ENCODE measurements at regions not wholly inside any gene's neighbourhood (a gene's known extent, or its start where the extent isn't known, plus 50 kb on each side); places are given as distances from the start of the nearest gene placed in this dataset.

GRCh38 chr12:17528394-17528793, 561.6 kb downstream of the RERGL start:
- peak; percentile 7 to 21 for DNase-seq

DNA sequence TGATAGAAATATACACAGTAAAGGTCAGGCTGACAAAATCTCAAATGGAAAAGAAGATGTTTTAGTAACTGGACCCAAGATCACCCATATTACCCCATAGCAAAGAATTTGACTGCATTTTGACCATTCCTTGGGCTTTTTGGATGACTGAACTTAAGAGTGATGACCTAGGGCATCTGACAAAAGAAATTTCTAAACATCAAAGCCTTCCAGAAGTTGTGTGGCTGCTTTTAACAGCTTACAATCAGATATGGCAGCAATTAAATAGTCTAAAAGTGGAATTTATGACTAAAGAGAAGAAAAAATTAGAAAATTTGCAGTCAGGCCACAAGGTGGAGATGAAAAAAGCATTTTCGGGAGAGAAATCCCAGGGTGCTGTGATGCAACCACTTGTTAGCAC, 563.0 kb downstream of the RERGL start:
- no peak for DNase-seq

GRCh38 chr12:17511369-17511768, 578.6 kb downstream of the RERGL start:
- peak; percentile 29 to 42 for DNase-seq

DNA sequence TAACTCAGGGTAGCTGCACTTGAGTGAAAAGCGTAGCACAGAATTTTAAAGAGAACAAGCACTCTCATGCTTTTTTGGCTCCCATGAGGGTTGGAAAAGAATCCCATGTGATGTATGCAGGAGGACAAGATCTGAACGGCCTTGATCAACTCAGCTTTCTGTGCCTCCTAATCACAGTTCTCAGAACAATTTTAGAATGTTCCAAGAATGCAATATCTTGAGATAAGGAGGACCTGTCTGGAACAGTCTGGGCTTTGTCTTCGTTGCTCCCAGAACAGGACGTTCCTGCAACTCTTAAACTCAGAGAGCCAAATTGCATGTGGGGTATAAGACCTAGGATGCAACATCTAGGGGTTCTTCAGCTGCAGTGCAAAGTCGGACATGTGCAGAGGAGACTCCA, 582.7 kb downstream of the RERGL start:
- DNase-seq, result no peak

DNA sequence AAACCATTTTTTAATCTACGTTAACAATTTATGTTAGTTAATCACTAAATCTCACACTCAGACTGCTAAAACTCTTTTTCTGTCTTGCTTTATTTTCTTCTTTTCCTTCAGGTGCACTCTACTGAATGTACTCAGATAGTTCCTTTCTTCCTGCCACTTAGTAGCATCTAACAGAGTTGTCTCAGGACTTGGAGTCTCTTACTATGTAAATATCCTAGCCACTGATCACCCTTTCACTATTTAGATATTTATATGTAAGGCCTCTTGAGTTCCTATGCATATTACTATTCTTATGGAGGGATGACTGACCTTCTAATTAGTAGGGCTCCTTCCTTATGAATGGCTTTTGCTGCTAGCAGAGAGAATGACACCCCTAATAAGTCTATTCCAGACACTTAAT, 586.3 kb downstream of the RERGL start:
- DNase-seq, result no peak

- DNase-seq, result no peak
Observed at GRCh38 chr12:17489452-17489851, 600.5 kb downstream of the RERGL start.

- DNase-seq, result no peak
Observed at GRCh38 chr12:17478908-17479673, 610.9 kb downstream of the RERGL start.

DNA sequence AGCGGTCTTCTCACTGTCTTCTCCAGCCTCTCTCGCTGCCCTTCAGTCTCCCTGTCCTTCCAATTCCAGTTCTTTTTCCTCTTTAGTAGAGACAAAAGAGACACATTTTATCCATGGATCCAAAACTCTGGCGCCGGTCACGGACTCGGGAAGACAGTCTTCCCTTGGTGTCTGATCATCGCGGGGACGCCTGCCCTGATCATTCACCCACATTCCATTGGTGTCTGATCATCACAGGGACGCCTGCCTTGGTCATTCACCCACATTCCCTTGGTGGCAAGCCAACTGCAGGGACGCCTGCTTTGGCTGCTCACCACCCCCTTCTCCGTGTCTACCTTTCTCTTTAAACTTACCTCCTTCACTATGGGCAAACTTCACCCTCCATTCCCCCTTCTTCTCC, 619.5 kb downstream of the RERGL start:
- no peak for DNase-seq

DNA sequence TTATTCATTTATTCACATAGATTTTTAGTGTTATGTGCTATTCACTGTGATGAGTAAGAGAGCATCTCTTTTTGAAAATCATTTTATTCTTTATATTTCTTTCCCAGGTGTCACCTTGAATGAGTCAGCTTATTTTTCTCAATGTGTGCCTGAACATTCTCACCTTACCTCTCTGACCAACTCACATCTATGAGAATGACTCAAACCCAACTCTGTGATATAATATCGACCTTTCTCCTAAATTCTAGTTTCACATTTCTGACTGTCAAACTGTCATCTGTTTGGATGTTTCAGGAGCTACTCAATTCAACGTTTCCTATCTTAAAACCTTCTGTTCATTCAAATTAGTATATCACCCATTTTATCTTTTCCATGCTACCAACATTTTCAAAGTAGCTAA, 630.8 kb downstream of the RERGL start:
- DNase-seq, result no peak

DNA sequence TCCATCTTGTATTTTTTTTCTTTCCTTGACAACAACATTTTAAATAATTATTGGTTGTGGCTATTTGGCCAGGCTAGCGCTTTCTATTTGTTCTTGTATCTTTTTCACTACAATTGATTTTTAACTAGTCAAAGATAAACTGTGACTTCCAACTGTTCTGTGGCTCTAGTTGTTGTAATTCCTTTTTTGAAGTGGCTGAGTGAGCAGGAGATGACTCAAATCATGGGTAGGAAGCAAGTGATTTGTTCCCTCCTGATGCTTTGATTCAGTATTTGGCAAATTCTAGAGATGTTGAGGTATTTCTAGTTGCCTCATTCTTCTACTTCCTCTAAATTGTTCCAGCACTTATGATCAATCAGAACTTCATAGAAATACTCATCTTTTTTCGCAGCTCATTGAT, 633.5 kb downstream of the RERGL start:
- no peak for DNase-seq

DNA sequence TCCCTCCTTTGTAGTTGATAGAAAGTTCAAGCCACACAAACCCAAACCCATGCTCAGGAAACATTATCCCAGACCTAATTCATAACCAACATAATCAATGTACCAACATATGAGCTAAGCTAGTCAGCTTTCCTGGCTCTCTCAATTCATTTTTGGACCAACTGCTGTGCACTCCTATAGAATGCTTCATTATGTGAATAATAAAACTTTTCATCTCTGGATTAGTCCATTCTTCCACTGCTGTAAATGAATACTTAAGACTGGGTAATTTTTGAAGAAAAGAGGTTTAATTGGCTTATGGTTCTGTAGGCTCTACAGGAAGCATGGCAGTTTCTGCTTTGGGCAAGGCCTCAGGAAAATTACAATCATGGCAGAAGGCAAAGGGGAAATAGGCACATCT, 651.9 kb downstream of the RERGL start:
- DNase-seq, result no peak

- no peak for DNase-seq
Observed at GRCh38 chr12:17416748-17417147, 673.2 kb downstream of the RERGL start.

DNA sequence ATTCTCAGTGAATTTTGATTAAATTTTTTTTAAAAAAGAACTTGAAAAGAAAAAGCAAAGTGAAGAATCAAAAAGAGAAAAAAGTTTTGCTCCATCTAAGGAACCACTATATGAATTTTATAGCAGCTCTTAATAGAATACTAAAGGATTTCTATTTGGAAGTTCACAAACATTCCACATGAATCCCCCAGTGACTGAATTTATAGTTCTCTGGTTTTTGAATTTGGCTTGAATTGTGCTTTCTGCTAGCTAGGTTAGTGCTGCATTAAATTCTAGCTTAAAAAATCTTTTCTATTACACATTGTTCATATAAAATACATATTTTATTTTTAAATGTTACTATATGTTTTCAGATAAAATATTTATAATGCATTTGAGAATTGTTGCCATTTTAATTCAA, 675.4 kb downstream of the RERGL start:
- DNase-seq, result no peak

GRCh38 chr12:17411662-17412061, 678.3 kb downstream of the RERGL start:
- DNase-seq, result no peak

- DNase-seq, result no peak
Observed at GRCh38 chr12:17388679-17389078, 701.3 kb downstream of the RERGL start.

DNA sequence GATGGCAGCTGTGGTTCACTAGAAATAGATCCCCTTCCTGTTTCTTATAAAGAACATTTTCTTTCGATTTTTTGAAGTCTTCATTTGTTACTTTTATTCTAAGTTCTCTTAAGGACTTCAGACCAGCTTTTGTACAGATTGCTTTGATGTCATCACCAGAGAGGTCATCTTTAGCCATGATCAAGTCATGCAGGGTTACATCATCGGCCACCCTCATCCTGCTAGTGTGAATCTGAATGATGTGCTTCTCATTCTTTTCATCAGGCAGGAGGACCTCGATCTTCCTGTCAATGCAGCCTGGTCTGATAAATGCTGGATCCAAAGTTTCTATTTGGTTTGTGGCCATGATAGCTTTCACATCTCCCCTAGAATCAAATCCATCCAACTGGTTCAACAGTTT, 706.7 kb downstream of the RERGL start:
- DNase-seq, result no peak

DNA sequence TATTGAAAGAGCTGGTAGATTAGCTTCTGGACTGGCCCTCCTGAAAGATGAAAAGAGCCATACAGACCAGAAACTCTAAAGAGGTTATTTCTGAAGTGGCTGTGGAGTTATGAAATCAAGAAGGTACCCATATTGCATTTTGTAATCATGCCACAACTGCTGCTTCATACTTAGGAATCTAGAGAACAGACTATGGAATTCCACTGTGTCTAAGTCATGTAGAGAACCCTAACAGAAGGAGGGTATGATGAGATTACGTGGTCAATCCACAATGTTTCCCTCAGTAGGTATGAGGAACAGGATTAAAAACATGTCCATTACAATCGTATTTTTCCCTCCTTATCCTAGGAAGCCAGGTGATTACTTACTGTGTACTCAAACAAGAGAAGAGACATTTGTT, 708.8 kb downstream of the RERGL start:
- no peak for DNase-seq

DNA sequence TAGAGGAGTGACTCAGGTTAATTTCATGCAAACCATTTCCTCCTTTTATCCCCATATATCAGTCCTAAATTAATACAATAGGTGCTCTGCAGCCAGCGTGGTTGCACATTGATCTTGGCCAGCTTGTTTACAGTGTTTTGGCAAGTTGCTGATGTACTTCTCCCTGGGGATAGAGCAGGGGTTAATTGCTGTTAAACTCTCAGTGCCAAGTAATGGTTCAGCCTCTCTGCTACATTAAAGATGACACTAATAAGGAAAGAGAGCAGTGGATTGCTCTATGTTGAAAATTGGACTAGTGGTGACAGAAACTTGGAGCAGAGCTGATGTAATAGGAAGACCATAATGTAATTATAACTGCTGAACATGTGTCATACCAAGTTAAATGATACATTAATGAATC, 717.5 kb downstream of the RERGL start:
- no peak for DNase-seq

GRCh38 chr12:17371491-17372215, 718.3 kb downstream of the RERGL start:
- DNase-seq, result no peak

DNA sequence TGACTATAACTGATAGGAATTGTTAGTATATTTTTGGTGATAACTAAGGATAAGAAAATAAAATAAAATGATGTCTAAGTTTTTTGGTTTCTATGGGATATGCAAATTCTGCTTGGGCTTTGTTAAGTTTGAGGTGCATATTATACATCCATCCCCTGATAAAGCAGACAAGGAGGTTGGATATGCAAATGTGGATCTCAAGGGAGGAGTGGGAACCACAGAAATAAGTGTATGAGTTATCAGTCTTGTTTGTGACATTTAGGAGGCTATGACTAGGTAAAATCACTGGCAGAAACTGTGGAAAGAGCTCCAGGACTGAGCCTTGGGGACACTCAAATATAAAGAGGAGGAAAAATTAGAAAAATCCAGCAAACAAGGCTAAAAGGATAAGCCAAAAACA, 719.4 kb downstream of the RERGL start:
- no peak for DNase-seq

DNA sequence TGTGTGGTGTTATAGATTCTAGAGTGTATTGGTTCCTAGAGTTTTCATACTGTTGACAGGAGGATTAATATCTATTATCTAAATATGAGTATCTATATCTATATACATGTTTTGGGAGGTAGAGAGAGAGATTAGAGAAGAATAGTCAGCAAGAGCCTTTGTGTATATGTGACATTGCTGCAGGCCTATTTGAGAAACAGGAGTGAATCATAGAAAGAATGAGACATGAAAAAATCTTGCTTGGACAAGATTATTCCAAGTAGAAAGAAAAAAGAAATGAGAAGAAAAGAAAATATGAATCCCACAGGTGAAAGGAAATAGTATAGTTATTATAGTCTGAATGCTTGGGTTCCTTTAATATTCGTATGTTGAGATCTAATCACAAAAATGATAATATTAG, 720.4 kb downstream of the RERGL start:
- no peak for DNase-seq

GRCh38 chr12:17361224-17361623, 728.8 kb downstream of the RERGL start:
- no peak for DNase-seq

DNA sequence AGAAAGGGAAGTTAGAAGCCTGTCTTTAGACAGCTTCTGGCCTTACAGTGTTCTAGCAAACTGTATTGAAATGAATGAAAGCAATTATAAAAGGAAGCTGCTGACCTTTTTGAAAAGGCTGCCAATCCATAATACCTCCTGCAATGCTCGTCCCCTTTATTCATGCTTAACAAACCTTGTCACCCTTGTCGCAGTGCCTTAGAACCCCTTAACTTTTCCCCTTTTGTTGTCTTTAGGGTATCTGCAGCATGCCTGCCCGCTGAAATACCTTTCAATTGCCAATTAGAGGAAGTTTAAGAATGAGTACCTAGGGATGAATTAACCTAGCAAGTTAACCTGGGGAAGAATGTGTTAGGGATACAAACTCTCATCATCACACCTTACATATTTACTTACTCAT, 731.2 kb downstream of the RERGL start:
- DNase-seq, result no peak

GRCh38 chr12:17357396-17357795, 732.6 kb downstream of the RERGL start:
- DNase-seq, result no peak

DNA sequence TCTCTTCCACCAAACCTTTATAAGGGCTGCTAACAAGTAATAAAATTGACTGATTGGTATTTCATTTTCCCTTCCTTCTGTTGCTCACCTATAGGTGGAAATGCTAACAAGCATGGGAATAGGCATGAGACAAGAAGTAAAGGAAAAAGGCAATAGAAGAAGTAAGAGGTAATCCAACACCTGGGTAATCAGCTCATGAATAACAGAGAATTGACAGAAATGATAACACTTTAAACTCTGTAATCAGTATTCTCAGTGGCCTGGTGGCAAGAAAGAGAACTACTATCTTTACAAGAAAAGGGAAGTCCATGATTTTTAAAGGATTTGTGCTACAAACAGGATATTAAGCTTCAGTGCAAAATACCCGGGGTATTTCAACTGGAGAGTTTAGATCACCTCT, 737.8 kb downstream of the RERGL start:
- DNase-seq, result peak; percentile 66
